ENCODE measurements at regions not wholly inside any gene's neighbourhood (a gene's known extent, or its start where the extent isn't known, plus 50 kb on each side); places are given as distances from the start of the nearest gene placed in this dataset.

- TF ChIP-seq CTCF (conservative IDR thresholded peaks at IDR 0.05; ENCODE audit: low read depth, low read length): no peak
- TF ChIP-seq EZH2 (IDR thresholded peaks at IDR 0.05; ENCODE audit: borderline replicate concordance, low read depth, low read length, poor library complexity, severe bottlenecking): no peak
Observed at GRCh38 chr12:132395192-132395907, 66.0 kb upstream of the GALNT9 start.
